HepG2 (cell line): ENCODE measurements at regions not wholly inside any gene's neighbourhood (a gene's known extent, or its start where the extent isn't known, plus 50 kb on each side); places are given as distances from the start of the nearest gene placed in this dataset.

Source experiments
- ATAC-seq: fragments of 200-7000 bp; cut with Tn5 transposase; 3 replicates; pipeline ENCODE4 v1.9.1; 2020; ENCODE audit warnings: mild to moderate bottlenecking, moderate library complexity
- BruUV-seq: library from RNA; stranded (reverse); fragments of 400-500 nt; replicated peaks from 2 replicates; lab custom pipeline; 2021; lab: Mats Ljungman, UMichigan
- CTCF ChIA-PET: fragments of 300-600 bp; formaldehyde crosslinking; extraction: SDS; loops from one replicate; lab custom pipeline; 2021; ENCODE audit warnings: low total read pairs, inconsistent platforms, low intra/inter-chr PET ratio; lab: Yijun Ruan, JAX
- POLR2A ChIA-PET: fragments of 350-600 bp; sonication (Branson Sonifier 250); formaldehyde crosslinking; loops from one replicate; lab custom pipeline; 2020; ENCODE audit warnings: antibody characterized with exemption, inconsistent platforms; lab: Yijun Ruan, JAX
- DNase-seq: peaks from one replicate; pipeline ENCODE4 v3.0.0-alpha.2; 2015; ENCODE audit warnings: low spot score
- FAIRE-seq: peaks from 3 replicates; lab custom pipeline; 2011; peaks lifted over from hg19 to GRCh38; lab: Jason Lieb, UNC
- H2AFZ ChIP-seq: one replicate; pipeline ENCODE4 v1.6.1; 2011; ENCODE audit warnings: low read length, inconsistent platforms
- H3K27ac ChIP-seq: fragments of 300-600 bp; 3 replicates; pipeline ENCODE4 v1.8.0; 2011; ENCODE audit warnings: mixed run types, mild to moderate bottlenecking, mixed read lengths, low read length, inconsistent platforms; ENCODE audit not compliant: insufficient read depth; ENCODE audit errors: extremely low read length
- H3K27me3 ChIP-seq, 2 experiments: fragments of 200-600 bp in 1 of 2; 2 replicates in 1 of 2; 3 replicates in 1 of 2; pipeline versions ENCODE4 v1.6.0 to v1.8.0; 2011; ENCODE audit warnings: low read length in 2 of 2, mild to moderate bottlenecking in 2 of 2, moderate library complexity in 2 of 2, inconsistent platforms in 1 of 2; ENCODE audit not compliant: insufficient read depth in 2 of 2, control insufficient read depth in 1 of 2
- H3K36me3 ChIP-seq, 2 experiments: fragments of 200-600 bp in 1 of 2; replicated peaks in 1 of 2; 2 replicates in 1 of 2; 3 replicates in 1 of 2; pipeline versions ENCODE4 v1.5.1 to v1.8.0; 2011; ENCODE audit warnings: low read length in 2 of 2, inconsistent platforms in 1 of 2; ENCODE audit not compliant: insufficient read depth in 2 of 2, control insufficient read depth in 1 of 2
- H3K4me1 ChIP-seq: 2 replicates; pipeline ENCODE4 v1.5.1; 2012; ENCODE audit warnings: low read length, inconsistent platforms; ENCODE audit not compliant: insufficient read depth
- H3K4me2 ChIP-seq: 2 replicates; pipeline ENCODE4 v1.6.0; 2011; ENCODE audit warnings: low read depth, low read length, inconsistent platforms
- H3K4me3 ChIP-seq, 3 experiments: fragments of 200-600 bp in 1 of 3; sonication (generic), shearing (Covaris generic) in 1 of 3; replicated peaks in 1 of 3; 2 replicates each; pipeline ENCODE4 v1.5.1; 2011 to 2016; ENCODE audit warnings: low read length in 3 of 3, inconsistent platforms in 2 of 3, low read depth in 2 of 3, mild to moderate bottlenecking in 2 of 3, control low read depth in 1 of 3, mixed read lengths in 1 of 3; ENCODE audit not compliant: insufficient read depth in 1 of 3
- H3K79me2 ChIP-seq: one replicate; pipeline ENCODE4 v1.6.1; 2011; ENCODE audit warnings: low read length, inconsistent platforms; ENCODE audit not compliant: insufficient read depth
- H3K9ac ChIP-seq: 2 replicates; pipeline ENCODE4 v1.6.0; 2011; ENCODE audit warnings: mild to moderate bottlenecking, low read depth, low read length, inconsistent platforms; ENCODE audit not compliant: insufficient read depth
- H3K9me3 ChIP-seq: 2 replicates; pipeline ENCODE4 v1.5.1; 2012; ENCODE audit warnings: mild to moderate bottlenecking, low read length
- H4K20me1 ChIP-seq: 2 replicates; pipeline ENCODE4 v1.6.0; 2011; ENCODE audit warnings: inconsistent platforms, mild to moderate bottlenecking, low read length, moderate library complexity; ENCODE audit not compliant: insufficient read depth
- CHCHD3 ChIP-seq: sonication (generic); formaldehyde crosslinking; IDR thresholded peaks from 2 replicates; pipeline ENCODE4 v1.8.0; 2022; ENCODE audit warnings: mild to moderate bottlenecking, missing genetic modification reagents, moderate library complexity
- HCFC1 ChIP-seq: fragments of 150-350 bp; IDR thresholded peaks from 2 replicates; pipeline ENCODE4 v1.6.1; 2014; ENCODE audit warnings: low read depth, low read length
- HOXD1 ChIP-seq: sonication (generic); formaldehyde crosslinking; IDR thresholded peaks from 2 replicates; pipeline ENCODE4 v1.5.0; 2020; ENCODE audit warnings: missing genetic modification reagents
- KDM4B ChIP-seq: sonication (generic); formaldehyde crosslinking; IDR thresholded peaks from 2 replicates; pipeline ENCODE4 v1.4.0; 2020; ENCODE audit warnings: missing genetic modification reagents
- KLF6 ChIP-seq: IDR thresholded peaks from 2 replicates; pipeline ENCODE4 v1.8.0; 2016; ENCODE audit warnings: missing biosample characterization, missing genetic modification reagents
- SETDB1 ChIP-seq: sonication (generic); formaldehyde crosslinking; IDR thresholded peaks from 2 replicates; pipeline ENCODE4 v1.5.1; 2020; ENCODE audit warnings: missing genetic modification reagents, mild to moderate bottlenecking, borderline replicate concordance
- TOE1 ChIP-seq: sonication (generic); formaldehyde crosslinking; IDR thresholded peaks from 2 replicates; pipeline ENCODE4 v1.4.0; 2020; ENCODE audit warnings: mild to moderate bottlenecking, missing genetic modification reagents
- ZNF256 ChIP-seq: sonication (generic); formaldehyde crosslinking; conservative IDR thresholded peaks from 2 replicates; pipeline ENCODE4 v1.4.0; 2020; ENCODE audit warnings: missing genetic modification reagents
- ZNF337 ChIP-seq: sonication (generic); formaldehyde crosslinking; IDR thresholded peaks from 2 replicates; pipeline ENCODE4 v1.5.1; 2020; ENCODE audit warnings: missing genetic modification reagents, low read depth, mild to moderate bottlenecking, borderline replicate concordance
- ZNF383 ChIP-seq: sonication (generic); formaldehyde crosslinking; IDR thresholded peaks from 2 replicates; pipeline ENCODE4 v1.4.0; 2020; ENCODE audit warnings: missing genetic modification reagents, mild to moderate bottlenecking, borderline replicate concordance
- ZNF556 ChIP-seq: sonication (generic); formaldehyde crosslinking; IDR thresholded peaks from 2 replicates; pipeline ENCODE4 v1.4.0; 2020; ENCODE audit warnings: mild to moderate bottlenecking, missing genetic modification reagents, borderline replicate concordance
- ZNF670 ChIP-seq: sonication (generic); formaldehyde crosslinking; IDR thresholded peaks from 2 replicates; pipeline ENCODE4 v1.8.0; 2022; ENCODE audit warnings: mild to moderate bottlenecking, missing genetic modification reagents, borderline replicate concordance
- WGBS: methylation state at CpG from one replicate; pipeline ENCODE4 v1.1.6; 2017; ENCODE audit warnings: low lambda C conversion rate; 5-methylcytosine and 5-hydroxymethylcytosine counted together
- in situ Hi-C: cut with HindIII; loops from 2 replicates; pipeline ENCODE4 v1.10.0; 2017; ENCODE audit warnings: low pct_unique_long_range_greater_than_20kb; ENCODE audit not compliant: extremely low pct_ligation_motif_present
- intact Hi-C: fragments of 100-400 bp; cut with micrococcal nuclease; formaldehyde crosslinking; loops from one replicate; pipeline ENCODE4 v1.10.0; 2022; ENCODE audit not compliant: unreplicated experiment
- TF ChIP-seq, protein P1 (sequence below): sonication (generic); formaldehyde crosslinking; IDR thresholded peaks from 2 replicates; pipeline ENCODE4 v1.4.0; 2020; ENCODE audit warnings: mild to moderate bottlenecking, missing genetic modification reagents
- TF ChIP-seq, protein P2 (sequence below): sonication (generic); formaldehyde crosslinking; IDR thresholded peaks from 2 replicates; pipeline ENCODE4 v1.5.0; 2020; ENCODE audit warnings: missing genetic modification reagents
- TF ChIP-seq, protein P3 (sequence below): sonication (generic); formaldehyde crosslinking; IDR thresholded peaks from 2 replicates; pipeline ENCODE4 v1.4.0; 2020; ENCODE audit warnings: missing genetic modification reagents
- TF ChIP-seq, protein P4 (sequence below): sonication (generic); formaldehyde crosslinking; IDR thresholded peaks from 2 replicates; pipeline ENCODE4 v1.5.0; 2020; ENCODE audit warnings: mild to moderate bottlenecking, missing genetic modification reagents

DNA sequence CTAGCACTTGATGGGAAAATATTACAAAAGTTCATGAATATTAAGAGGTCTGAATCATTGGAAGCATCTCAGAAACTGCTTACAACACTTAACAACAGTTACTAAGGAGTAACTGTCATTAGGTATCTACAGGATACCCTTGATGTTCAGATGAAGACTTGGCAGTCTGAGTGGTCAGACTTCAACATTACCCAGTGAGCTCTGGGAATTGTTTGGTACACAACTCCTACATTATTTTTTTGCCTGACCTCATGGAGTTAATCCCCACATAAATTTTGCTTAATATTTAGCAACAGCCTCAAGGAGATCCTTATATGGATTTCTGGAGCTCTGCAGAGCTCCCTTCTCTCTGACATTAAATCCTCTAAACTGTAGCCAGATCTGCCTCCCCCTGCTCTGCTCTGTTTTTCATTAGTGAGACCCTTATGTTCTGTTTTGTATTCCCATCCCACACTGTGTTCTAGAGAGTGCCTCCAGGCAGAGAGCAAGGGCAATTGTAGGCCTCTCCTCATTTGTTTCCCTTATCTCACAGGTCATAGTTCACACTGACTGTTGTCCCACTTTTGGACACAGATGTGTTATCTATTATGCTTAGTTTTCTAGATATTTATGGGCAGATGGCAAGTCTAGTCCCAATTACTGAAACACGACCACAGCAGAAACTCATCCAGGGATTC, 368.8 kb downstream of the GASK1B start (continued):
- TF ChIP-seq, protein P1, sequence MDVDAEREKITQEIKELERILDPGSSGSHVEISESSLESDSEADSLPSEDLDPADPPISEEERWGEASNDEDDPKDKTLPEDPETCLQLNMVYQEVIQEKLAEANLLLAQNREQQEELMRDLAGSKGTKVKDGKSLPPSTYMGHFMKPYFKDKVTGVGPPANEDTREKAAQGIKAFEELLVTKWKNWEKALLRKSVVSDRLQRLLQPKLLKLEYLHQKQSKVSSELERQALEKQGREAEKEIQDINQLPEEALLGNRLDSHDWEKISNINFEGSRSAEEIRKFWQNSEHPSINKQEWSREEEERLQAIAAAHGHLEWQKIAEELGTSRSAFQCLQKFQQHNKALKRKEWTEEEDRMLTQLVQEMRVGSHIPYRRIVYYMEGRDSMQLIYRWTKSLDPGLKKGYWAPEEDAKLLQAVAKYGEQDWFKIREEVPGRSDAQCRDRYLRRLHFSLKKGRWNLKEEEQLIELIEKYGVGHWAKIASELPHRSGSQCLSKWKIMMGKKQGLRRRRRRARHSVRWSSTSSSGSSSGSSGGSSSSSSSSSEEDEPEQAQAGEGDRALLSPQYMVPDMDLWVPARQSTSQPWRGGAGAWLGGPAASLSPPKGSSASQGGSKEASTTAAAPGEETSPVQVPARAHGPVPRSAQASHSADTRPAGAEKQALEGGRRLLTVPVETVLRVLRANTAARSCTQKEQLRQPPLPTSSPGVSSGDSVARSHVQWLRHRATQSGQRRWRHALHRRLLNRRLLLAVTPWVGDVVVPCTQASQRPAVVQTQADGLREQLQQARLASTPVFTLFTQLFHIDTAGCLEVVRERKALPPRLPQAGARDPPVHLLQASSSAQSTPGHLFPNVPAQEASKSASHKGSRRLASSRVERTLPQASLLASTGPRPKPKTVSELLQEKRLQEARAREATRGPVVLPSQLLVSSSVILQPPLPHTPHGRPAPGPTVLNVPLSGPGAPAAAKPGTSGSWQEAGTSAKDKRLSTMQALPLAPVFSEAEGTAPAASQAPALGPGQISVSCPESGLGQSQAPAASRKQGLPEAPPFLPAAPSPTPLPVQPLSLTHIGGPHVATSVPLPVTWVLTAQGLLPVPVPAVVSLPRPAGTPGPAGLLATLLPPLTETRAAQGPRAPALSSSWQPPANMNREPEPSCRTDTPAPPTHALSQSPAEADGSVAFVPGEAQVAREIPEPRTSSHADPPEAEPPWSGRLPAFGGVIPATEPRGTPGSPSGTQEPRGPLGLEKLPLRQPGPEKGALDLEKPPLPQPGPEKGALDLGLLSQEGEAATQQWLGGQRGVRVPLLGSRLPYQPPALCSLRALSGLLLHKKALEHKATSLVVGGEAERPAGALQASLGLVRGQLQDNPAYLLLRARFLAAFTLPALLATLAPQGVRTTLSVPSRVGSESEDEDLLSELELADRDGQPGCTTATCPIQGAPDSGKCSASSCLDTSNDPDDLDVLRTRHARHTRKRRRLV (CRISPR knock-in tag) = no peak
- TF ChIP-seq CHCHD3 (CRISPR knock-in tag) (no peak), KLF6 (CRISPR knock-in tag) (no peak), KDM4B (CRISPR knock-in tag) (no peak)
- TF ChIP-seq, protein P2, sequence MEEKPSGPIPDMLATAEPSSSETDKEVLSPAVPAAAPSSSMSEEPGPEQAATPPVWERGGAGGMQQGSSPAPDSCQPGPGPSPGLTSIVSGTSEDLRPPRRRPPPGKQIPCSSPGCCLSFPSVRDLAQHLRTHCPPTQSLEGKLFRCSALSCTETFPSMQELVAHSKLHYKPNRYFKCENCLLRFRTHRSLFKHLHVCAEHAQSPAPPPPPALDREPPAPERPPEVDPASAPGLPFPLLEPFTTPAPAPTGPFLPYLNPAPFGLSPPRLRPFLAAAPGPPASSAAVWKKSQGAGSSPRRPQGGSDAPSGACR (CRISPR knock-in tag) = no peak

DNA sequence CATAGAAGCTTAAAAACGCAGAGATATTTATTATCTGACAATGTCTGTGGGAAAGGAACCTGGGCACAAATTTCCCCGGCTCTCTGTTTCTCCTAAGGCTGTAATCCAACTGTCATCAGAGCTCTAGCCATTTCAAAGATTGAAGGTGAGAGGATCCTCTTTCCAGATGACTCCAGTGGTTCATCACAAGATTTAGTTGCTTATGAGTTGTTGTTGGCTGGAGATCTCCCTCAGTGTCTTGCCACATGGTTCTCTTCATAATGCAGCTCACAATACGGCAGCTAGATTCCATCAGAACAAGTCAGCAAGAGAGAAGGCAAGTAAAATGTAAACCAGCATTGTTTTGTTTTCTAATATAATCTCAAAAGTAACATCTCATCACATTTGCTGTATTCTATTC, 369.4 kb downstream of the GASK1B start:
- H3K27me3 ChIP-seq = no peaks in the 10 kb centered on the region
- H3K4me1 ChIP-seq = peaks cover 29% of the 10 kb centered on the region
- in situ Hi-C loops = no loop called here
- intact Hi-C loops = no loop called here
- no peaks in the 10 kb centered on the region for H3K9me3 ChIP-seq
- H3K27ac ChIP-seq = no peak overlapping the region
- DNase-seq = no peak
- peak overlapping the region; percentile 90 for H2AFZ ChIP-seq
- no peak overlapping the region for H3K4me2 ChIP-seq
- FAIRE-seq = no peak
- no peak overlapping the region for H3K4me3 ChIP-seq
- whole genome bisulfite sequencing = 74% methylated on average over 3 of the region's 3 CpGs
- H3K9ac ChIP-seq = no peak overlapping the region
- H3K36me3 ChIP-seq = no peaks in the 10 kb centered on the region
- ChIA-PET CTCF (no interaction called here), POLR2A (no interaction called here)
- ATAC-seq = no peak
- no peaks in the 10 kb centered on the region for H3K79me2 ChIP-seq
- no peaks in the 10 kb centered on the region for H4K20me1 ChIP-seq
- no TSS peak for BruUV-seq
- TF ChIP-seq HCFC1 = no peak
- no peak for TF ChIP-seq HOXD1 (CRISPR knock-in tag)
- no peak for TF ChIP-seq SETDB1 (CRISPR knock-in tag)
- no peak for TF ChIP-seq ZNF256
- no peak for TF ChIP-seq ZNF670 (CRISPR knock-in tag)
- TF ChIP-seq ZNF383 (CRISPR knock-in tag) = no peak
- TF ChIP-seq TOE1 (CRISPR knock-in tag) = no peak
- TF ChIP-seq ZNF337 = no peak
- TF ChIP-seq, protein P3, sequence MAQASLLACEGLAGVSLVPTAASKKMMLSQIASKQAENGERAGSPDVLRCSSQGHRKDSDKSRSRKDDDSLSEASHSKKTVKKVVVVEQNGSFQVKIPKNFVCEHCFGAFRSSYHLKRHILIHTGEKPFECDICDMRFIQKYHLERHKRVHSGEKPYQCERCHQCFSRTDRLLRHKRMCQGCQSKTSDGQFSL (CRISPR knock-in tag) = no peak
- TF ChIP-seq, protein P4, sequence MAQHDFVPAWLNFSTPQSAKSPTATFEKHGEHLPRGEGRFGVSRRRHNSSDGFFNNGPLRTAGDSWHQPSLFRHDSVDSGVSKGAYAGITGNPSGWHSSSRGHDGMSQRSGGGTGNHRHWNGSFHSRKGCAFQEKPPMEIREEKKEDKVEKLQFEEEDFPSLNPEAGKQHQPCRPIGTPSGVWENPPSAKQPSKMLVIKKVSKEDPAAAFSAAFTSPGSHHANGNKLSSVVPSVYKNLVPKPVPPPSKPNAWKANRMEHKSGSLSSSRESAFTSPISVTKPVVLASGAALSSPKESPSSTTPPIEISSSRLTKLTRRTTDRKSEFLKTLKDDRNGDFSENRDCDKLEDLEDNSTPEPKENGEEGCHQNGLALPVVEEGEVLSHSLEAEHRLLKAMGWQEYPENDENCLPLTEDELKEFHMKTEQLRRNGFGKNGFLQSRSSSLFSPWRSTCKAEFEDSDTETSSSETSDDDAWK = no peak
- TF ChIP-seq ZNF556 (CRISPR knock-in tag) = no peak
